Vagina (tissue), 2 donors: ENCODE measurements at regions not wholly inside any gene's neighbourhood (a gene's known extent, or its start where the extent isn't known, plus 50 kb on each side); places are given as distances from the start of the nearest gene placed in this dataset.

Experiments
- POLR2AphosphoS5 ChIP-seq, 2 donors: sonication (generic); formaldehyde crosslinking; IDR thresholded peaks; one replicate each; pipeline ENCODE4 v1.9.0; 2017; ENCODE audit warnings: antibody characterized with exemption in 2 of 2, mild to moderate bottlenecking in 2 of 2, low read depth in 1 of 2; ENCODE audit not compliant: insufficient read depth in 1 of 2
- TF ChIP-seq, protein P1 (sequence below), 3 experiments: fragments of 450-650 bp in 2 of 3; fragments of 200-600 bp in 1 of 3; sonication (generic) in 1 of 3; IDR thresholded peaks; one replicate each; pipeline ENCODE4 v1.5.1; 2017 to 2019; ENCODE audit warnings: antibody characterized with exemption in 3 of 3, mild to moderate bottlenecking in 2 of 3, moderate library complexity in 2 of 3

DNA sequence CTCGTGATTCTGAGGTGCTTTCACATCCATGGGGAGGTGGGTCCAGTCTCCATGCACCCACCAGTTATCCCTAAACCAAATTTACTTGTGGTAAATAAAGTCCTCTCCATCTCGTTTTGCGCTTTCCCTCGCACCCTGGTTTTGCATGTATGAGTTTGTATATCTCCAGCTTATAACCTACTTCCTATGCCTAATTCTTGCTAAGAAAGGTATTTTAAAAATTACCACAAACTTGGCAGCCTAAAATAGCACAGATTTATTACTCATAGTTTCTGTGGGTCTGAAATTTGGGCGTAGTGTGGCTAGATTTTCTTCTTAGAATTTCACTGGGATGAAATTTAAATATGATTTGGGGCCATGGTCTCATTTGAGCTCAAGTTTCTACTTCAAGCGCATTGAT, 511.5 kb downstream of the NYAP2 start:
- TF ChIP-seq, protein P1, sequence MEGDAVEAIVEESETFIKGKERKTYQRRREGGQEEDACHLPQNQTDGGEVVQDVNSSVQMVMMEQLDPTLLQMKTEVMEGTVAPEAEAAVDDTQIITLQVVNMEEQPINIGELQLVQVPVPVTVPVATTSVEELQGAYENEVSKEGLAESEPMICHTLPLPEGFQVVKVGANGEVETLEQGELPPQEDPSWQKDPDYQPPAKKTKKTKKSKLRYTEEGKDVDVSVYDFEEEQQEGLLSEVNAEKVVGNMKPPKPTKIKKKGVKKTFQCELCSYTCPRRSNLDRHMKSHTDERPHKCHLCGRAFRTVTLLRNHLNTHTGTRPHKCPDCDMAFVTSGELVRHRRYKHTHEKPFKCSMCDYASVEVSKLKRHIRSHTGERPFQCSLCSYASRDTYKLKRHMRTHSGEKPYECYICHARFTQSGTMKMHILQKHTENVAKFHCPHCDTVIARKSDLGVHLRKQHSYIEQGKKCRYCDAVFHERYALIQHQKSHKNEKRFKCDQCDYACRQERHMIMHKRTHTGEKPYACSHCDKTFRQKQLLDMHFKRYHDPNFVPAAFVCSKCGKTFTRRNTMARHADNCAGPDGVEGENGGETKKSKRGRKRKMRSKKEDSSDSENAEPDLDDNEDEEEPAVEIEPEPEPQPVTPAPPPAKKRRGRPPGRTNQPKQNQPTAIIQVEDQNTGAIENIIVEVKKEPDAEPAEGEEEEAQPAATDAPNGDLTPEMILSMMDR (IDR thresholded peaks at IDR 0.05), result no peak
- no peak for TF ChIP-seq POLR2AphosphoS5 (IDR thresholded peaks at IDR 0.05; ENCODE audit: insufficient read depth in 1 of 2, low read depth in 1 of 2)
